H7 (cell line): ENCODE measurements at regions not wholly inside any gene's neighbourhood (a gene's known extent, or its start where the extent isn't known, plus 50 kb on each side); places are given as distances from the start of the nearest gene placed in this dataset.
"Not testable (repeated sequence)": the region's sequence is repeated elsewhere in the genome, so short reads cannot be mapped to it uniquely, and the experiment has no call there.

Source experiments
- DNase-seq: peaks from one replicate; pipeline ENCODE4 v3.0.0; 2012
- H3K27me3 ChIP-seq: 2 replicates; pipeline ENCODE4 v1.6.0; 2011; ENCODE audit warnings: mild to moderate bottlenecking, low read length; ENCODE audit not compliant: control insufficient read depth, insufficient read depth
- H3K36me3 ChIP-seq: replicated peaks from 2 replicates; pipeline ENCODE4 v1.5.1; 2011; ENCODE audit warnings: low read length; ENCODE audit not compliant: control insufficient read depth, insufficient read depth
- H3K4me3 ChIP-seq: 2 replicates; pipeline ENCODE4 v1.5.1; 2011; ENCODE audit warnings: low read depth, mild to moderate bottlenecking, control low read depth, low read length, moderate library complexity; ENCODE audit not compliant: insufficient read depth

- H3K36me3 ChIP-seq, result no peaks in the 10 kb centered on the region
- H3K4me3 ChIP-seq, result no peak overlapping the region
- no peak for DNase-seq
- no peaks in the 10 kb centered on the region; the same call in 1 of the 2 replicates for H3K27me3 ChIP-seq
Observed at GRCh38 chr4:85126991-85127591, 160.6 kb upstream of the WDFY3 start.

- H3K4me3 ChIP-seq, result no peak overlapping the region
- H3K27me3 ChIP-seq, result no peaks in the 10 kb centered on the region; the same call in 1 of the 2 replicates
- no peaks in the 10 kb centered on the region for H3K36me3 ChIP-seq
- peak; percentile 71 for DNase-seq
Observed at GRCh38 chr4:85127653-85128052, 161.2 kb upstream of the WDFY3 start.

- Histone ChIP-seq H3K27me3 (no peaks in the 10 kb centered on the region; the same call in 1 of the 2 replicates), H3K36me3 (no peaks in the 10 kb centered on the region), H3K4me3 (no peak overlapping the region)
- no peak for DNase-seq
Observed at GRCh38 chr4:85128246-85129204, 162.0 kb upstream of the WDFY3 start.

GRCh38 chr4:85129354-85130125, 163.1 kb upstream of the WDFY3 start:
- H3K27me3 ChIP-seq, DNase-seq, H3K4me3 ChIP-seq: not testable (repeated sequence)

GRCh38 chr4:85132117-85132516, 165.6 kb upstream of the WDFY3 start:
- Histone ChIP-seq H3K36me3 (no peaks in the 10 kb centered on the region), H3K4me3 (no peak overlapping the region), H3K27me3 (no peaks in the 10 kb centered on the region; the same call in 1 of the 2 replicates)
- no peak for DNase-seq

More at GRCh38 chr4:85129354-85130125, 163.1 kb upstream of the WDFY3 start:
- not testable (repeated sequence) for H3K36me3 ChIP-seq

- Histone ChIP-seq H3K4me3 (no peak overlapping the region), H3K27me3 (no peaks in the 10 kb centered on the region; the same call in 1 of the 2 replicates), H3K36me3 (no peaks in the 10 kb centered on the region)
- DNase-seq, result no peak
Observed at GRCh38 chr4:85132570-85132969, 166.1 kb upstream of the WDFY3 start.

- H3K4me3 ChIP-seq, H3K36me3 ChIP-seq, H3K27me3 ChIP-seq, DNase-seq: not testable (repeated sequence)
Observed at GRCh38 chr4:85139749-85140148, 173.3 kb upstream of the WDFY3 start.

GRCh38 chr4:85142451-85142850, 176.0 kb upstream of the WDFY3 start:
- Histone ChIP-seq H3K27me3 (no peaks in the 10 kb centered on the region), H3K36me3 (no peaks in the 10 kb centered on the region), H3K4me3 (no peak overlapping the region)
- no peak for DNase-seq

- Histone ChIP-seq H3K27me3 (no peaks in the 10 kb centered on the region), H3K4me3 (no peak overlapping the region), H3K36me3 (no peaks in the 10 kb centered on the region)
- peak; percentile 53 for DNase-seq
Observed at GRCh38 chr4:85147481-85148076, 181.1 kb upstream of the WDFY3 start.

- no peak overlapping the region for H3K4me3 ChIP-seq
- no peaks in the 10 kb centered on the region for H3K36me3 ChIP-seq
- no peaks in the 10 kb centered on the region for H3K27me3 ChIP-seq
- DNase-seq, result no peak
Observed at GRCh38 chr4:85149676-85150075, 183.2 kb upstream of the WDFY3 start.

- Histone ChIP-seq H3K4me3 (no peak overlapping the region), H3K27me3 (no peaks in the 10 kb centered on the region), H3K36me3 (no peaks in the 10 kb centered on the region)
- no peak for DNase-seq
Observed at GRCh38 chr4:85151371-85151770, 184.9 kb upstream of the WDFY3 start.

GRCh38 chr4:85151786-85152185, 185.3 kb upstream of the WDFY3 start:
- H3K27me3 ChIP-seq, result no peaks in the 10 kb centered on the region
- no peak overlapping the region for H3K4me3 ChIP-seq
- DNase-seq, result no peak

GRCh38 chr4:85152480-85152879, 186.0 kb upstream of the WDFY3 start:
- Histone ChIP-seq H3K27me3 (no peaks in the 10 kb centered on the region), H3K36me3 (no peaks in the 10 kb centered on the region), H3K4me3 (no peak overlapping the region)
- no peak for DNase-seq

More at GRCh38 chr4:85151786-85152185, 185.3 kb upstream of the WDFY3 start:
- H3K36me3 ChIP-seq, result no peaks in the 10 kb centered on the region

- Histone ChIP-seq H3K4me3 (no peak overlapping the region), H3K36me3 (no peaks in the 10 kb centered on the region), H3K27me3 (no peaks in the 10 kb centered on the region)
- DNase-seq, result no peak
Observed at GRCh38 chr4:85153221-85153620, 186.7 kb upstream of the WDFY3 start.
